MCF 10A (cell line): ENCODE measurements at regions not wholly inside any gene's neighbourhood (a gene's known extent, or its start where the extent isn't known, plus 50 kb on each side); places are given as distances from the start of the nearest gene placed in this dataset.

Source experiments
- BruUV-seq: library from RNA; stranded (reverse); fragments of 400-500 nt; replicated peaks from 2 replicates; lab custom pipeline; 2021; lab: Mats Ljungman, UMichigan
- CTCF ChIA-PET: fragments of 300-600 bp; sonication (Branson Sonifier 250); formaldehyde crosslinking; extraction: SDS; loops from one replicate; lab custom pipeline; 2021; ENCODE audit warnings: antibody characterized with exemption, inconsistent platforms; lab: Yijun Ruan, JAX
- POLR2A ChIA-PET: fragments of 300-600, 350-650 bp; sonication (Branson Sonifier 250); formaldehyde crosslinking; extraction: SDS; loops from one replicate; lab custom pipeline; 2020; ENCODE audit warnings: antibody characterized with exemption, inconsistent platforms; lab: Yijun Ruan, JAX
- DNase-seq: peaks from one replicate; pipeline ENCODE4 v3.0.0-alpha.2; 2018; ENCODE audit not compliant: unreplicated experiment
- H3K27ac Mint-ChIP-seq: one replicate; pipeline ENCODE4 v1.8.0; 2022; ENCODE audit warnings: mild to moderate bottlenecking, low read depth, mixed read lengths; ENCODE audit not compliant: unreplicated experiment
- H3K27me3 Mint-ChIP-seq: one replicate; pipeline ENCODE4 v1.8.0; 2022; ENCODE audit warnings: mixed read lengths; ENCODE audit not compliant: insufficient read depth, unreplicated experiment
- H3K36me3 Mint-ChIP-seq: one replicate; pipeline ENCODE4 v1.8.0; 2022; ENCODE audit warnings: mild to moderate bottlenecking, moderate library complexity, mixed read lengths; ENCODE audit not compliant: insufficient read depth, unreplicated experiment
- H3K4me1 Mint-ChIP-seq: one replicate; pipeline ENCODE4 v1.8.0; 2022; ENCODE audit warnings: mixed read lengths; ENCODE audit not compliant: insufficient read depth, unreplicated experiment
- H3K4me3 Mint-ChIP-seq: one replicate; pipeline ENCODE4 v1.8.0; 2022; ENCODE audit warnings: mild to moderate bottlenecking, moderate library complexity, mixed read lengths; ENCODE audit not compliant: unreplicated experiment
- H3K9me3 Mint-ChIP-seq: one replicate; pipeline ENCODE4 v1.8.0; 2022; ENCODE audit warnings: mixed read lengths; ENCODE audit not compliant: unreplicated experiment
- intact Hi-C: fragments of 100-400 bp; cut with micrococcal nuclease; formaldehyde crosslinking; loops from 2 replicates; pipeline ENCODE4 v1.14.1; 2022
- TF ChIP-seq, protein P1 (sequence below): fragments of 200-600 bp; IDR thresholded peaks from one replicate; pipeline ENCODE4 v1.8.0; 2022; ENCODE audit warnings: antibody characterized with exemption, mild to moderate bottlenecking; ENCODE audit not compliant: unreplicated experiment

DNA sequence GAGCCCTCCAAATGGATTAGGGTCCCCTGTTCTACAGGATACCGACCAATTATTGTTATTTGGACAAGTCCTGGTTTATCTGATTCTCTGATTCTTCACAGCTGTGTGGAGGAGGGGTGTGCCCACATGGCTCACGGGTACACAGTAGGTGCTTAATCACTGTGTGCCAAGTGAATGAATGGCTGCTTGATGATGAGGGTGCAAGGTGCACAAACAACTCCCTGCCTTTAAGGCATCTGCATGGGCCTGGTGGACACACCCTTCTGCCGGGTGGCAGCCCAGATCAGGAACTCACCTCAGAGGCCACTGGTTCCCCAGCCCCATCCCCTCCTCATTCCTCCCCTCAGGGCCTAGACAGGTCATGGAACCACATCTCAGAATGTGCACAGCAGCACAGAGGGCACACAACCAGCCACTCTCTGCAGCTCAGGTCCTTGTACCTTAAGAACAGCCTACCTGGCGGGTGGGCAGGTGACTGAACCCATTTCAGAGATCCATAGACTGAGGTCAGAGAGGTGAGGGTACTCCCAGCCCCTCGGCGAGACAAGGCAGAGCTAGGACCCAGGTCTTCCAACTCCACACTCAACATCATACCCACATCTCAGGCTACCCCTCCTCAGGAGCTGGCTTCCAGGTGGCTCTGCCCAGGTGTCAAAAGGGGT is 50.3 kb downstream of the SHANK2 start:
- no peaks in the 10 kb centered on the region for H3K27me3 Mint-ChIP-seq
- intact Hi-C loops = no loop called here
- no peak for DNase-seq
- no peak overlapping the region for H3K4me3 Mint-ChIP-seq
- CTCF ChIA-PET = no interaction called here
- TF ChIP-seq, protein P1, sequence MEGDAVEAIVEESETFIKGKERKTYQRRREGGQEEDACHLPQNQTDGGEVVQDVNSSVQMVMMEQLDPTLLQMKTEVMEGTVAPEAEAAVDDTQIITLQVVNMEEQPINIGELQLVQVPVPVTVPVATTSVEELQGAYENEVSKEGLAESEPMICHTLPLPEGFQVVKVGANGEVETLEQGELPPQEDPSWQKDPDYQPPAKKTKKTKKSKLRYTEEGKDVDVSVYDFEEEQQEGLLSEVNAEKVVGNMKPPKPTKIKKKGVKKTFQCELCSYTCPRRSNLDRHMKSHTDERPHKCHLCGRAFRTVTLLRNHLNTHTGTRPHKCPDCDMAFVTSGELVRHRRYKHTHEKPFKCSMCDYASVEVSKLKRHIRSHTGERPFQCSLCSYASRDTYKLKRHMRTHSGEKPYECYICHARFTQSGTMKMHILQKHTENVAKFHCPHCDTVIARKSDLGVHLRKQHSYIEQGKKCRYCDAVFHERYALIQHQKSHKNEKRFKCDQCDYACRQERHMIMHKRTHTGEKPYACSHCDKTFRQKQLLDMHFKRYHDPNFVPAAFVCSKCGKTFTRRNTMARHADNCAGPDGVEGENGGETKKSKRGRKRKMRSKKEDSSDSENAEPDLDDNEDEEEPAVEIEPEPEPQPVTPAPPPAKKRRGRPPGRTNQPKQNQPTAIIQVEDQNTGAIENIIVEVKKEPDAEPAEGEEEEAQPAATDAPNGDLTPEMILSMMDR = no peak
- BruUV-seq = no TSS peak
- no peaks in the 10 kb centered on the region for H3K4me1 Mint-ChIP-seq
- H3K27ac Mint-ChIP-seq = no peak overlapping the region
- no peaks in the 10 kb centered on the region for H3K36me3 Mint-ChIP-seq
- peaks cover 16% of the 10 kb centered on the region for H3K9me3 Mint-ChIP-seq
- POLR2A ChIA-PET = interaction anchor here (0.6 kb wide), 1 partner anchor 14 kb away, joined by 3 read pairs; no protein-coding TSS in a partner anchor

DNA sequence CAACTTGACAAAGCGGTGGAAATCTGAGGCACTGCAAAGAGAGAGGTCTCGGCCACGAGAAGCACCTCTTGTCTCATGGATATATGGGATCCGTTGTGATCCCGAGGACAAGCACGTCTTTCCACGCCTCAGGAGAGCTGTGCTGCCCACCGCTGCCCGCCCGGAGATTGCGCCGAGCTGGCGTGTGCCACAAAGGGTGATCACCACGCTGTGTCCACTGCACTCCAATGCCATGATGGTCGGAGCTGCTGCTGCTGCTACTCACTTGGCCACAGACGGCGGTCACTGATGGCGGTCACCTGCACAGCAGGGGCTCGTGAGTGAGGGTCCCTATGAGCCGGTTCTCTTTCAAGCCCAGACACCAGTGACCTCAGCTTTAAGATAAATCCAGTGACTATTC is 51.1 kb downstream of the SHANK2 start:
- TF ChIP-seq, protein P1 = no peak
- Mint-ChIP-seq H3K36me3 (no peaks in the 10 kb centered on the region), H3K4me3 (no peak overlapping the region), H3K27me3 (no peaks in the 10 kb centered on the region), H3K9me3 (peaks cover 12% of the 10 kb centered on the region), H3K4me1 (no peaks in the 10 kb centered on the region), H3K27ac (no peak overlapping the region)
- no TSS peak for BruUV-seq
- CTCF ChIA-PET = no interaction called here
- no peak for DNase-seq
- POLR2A ChIA-PET = interaction anchor here (0.6 kb wide), 1 partner anchor 15 kb away, joined by 3 read pairs; no protein-coding TSS in a partner anchor
- intact Hi-C loops = no loop called here

DNA sequence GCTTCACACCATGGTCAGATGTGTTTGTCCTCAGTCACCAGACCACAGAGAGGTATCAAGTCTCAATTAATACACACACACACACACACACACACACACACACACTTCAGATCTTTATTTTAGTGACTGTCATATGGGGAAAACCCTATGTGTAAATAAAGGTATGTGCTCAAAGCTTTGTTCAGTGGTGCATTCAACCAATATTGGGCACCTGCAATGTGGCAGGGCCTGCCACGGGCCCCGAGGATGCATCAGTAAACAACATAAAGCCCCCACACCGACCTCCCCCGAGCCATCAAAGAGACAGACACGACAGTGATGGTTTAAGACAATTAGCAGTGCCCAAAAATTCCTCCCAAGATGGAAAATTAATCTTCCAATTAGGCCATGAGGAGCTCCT is 51.6 kb downstream of the SHANK2 start:
- TF ChIP-seq, protein P1 = no peak
- BruUV-seq = no TSS peak
- no peak for DNase-seq
- Mint-ChIP-seq H3K4me3 (no peak overlapping the region), H3K4me1 (no peaks in the 10 kb centered on the region), H3K9me3 (peaks cover 9% of the 10 kb centered on the region), H3K36me3 (no peaks in the 10 kb centered on the region), H3K27me3 (no peaks in the 10 kb centered on the region), H3K27ac (no peak overlapping the region)
- CTCF ChIA-PET = no interaction called here
- POLR2A ChIA-PET = no interaction called here
- intact Hi-C loops = no loop called here

DNA sequence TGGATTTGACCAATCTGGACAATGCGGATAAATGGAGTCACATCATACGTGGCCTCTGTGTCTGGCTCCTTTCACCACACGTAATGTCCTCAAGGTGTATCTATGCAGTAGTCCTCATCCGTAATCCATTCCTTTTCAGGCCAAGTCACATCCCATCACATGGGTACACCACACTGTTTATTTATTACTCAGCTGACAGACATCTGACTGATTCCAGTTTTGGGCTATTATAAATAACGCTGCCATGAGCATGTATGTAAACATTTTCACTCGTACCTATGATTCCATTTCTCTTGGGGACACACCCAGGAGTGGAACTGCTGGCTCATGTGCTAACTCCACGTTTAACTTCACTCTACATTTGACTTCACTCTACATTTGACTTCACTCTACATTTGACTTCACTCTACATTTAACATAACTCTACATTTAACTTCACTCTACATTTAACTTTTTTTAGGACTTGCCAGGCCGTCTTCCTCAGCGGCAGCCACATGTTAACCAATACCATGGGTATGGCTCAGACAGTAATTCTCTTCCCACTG is 52.1 kb downstream of the SHANK2 start:
- intact Hi-C loops = no loop called here
- H3K27ac Mint-ChIP-seq = no peak overlapping the region
- H3K4me1 Mint-ChIP-seq = no peaks in the 10 kb centered on the region
- DNase-seq = no peak
- CTCF ChIA-PET = no interaction called here
- H3K4me3 Mint-ChIP-seq = no peak overlapping the region
- H3K9me3 Mint-ChIP-seq = peaks cover 9% of the 10 kb centered on the region
- H3K27me3 Mint-ChIP-seq = no peaks in the 10 kb centered on the region
- TF ChIP-seq, protein P1 = no peak
- POLR2A ChIA-PET = no interaction called here
- BruUV-seq = no TSS peak
- no peaks in the 10 kb centered on the region for H3K36me3 Mint-ChIP-seq
